ACHN (cell line): ENCODE measurements at regions not wholly inside any gene's neighbourhood (a gene's known extent, or its start where the extent isn't known, plus 50 kb on each side); places are given as distances from the start of the nearest gene placed in this dataset.

ENCODE experiments used
- DNase-seq: peaks from one replicate; pipeline ENCODE4 v3.0.0-alpha.2; 2015
- in situ Hi-C: cut with HindIII; loops from 2 replicates; pipeline ENCODE4 v1.10.0; 2017; ENCODE audit warnings: low sequenced_read_pairs, low pct_ligation_motif_present, low pct_unique_long_range_greater_than_20kb

DNA sequence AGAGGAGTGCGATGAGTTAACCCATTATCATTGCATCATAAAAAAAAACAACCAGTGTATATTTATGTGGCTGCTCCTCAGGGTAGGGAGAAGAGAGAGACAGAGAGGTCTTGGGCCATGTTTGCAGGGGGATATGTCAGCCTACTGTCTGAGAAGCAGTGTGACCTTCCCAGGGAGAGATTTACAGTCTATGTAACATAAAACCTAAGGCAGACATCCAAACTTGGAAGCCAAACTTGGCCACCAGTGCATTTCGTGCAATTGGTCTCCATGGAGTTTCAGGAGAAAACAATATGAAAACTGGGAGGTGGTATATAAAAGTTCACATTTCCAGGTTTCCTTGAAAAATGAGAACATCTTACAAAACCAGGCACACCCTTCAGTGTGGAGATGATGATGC is 85.9 kb upstream of the CXCL12 start:
- in situ Hi-C loops, result no loop called here
- DNase-seq, result no peak

- DNase-seq, result no peak
- in situ Hi-C loops, result no loop called here
Observed at GRCh38 chr10:44471410-44471809, 86.5 kb upstream of the CXCL12 start.

- in situ Hi-C loops, result no loop called here
- no peak for DNase-seq
Observed at GRCh38 chr10:44473146-44473545, 88.2 kb upstream of the CXCL12 start.

- no peak for DNase-seq
- in situ Hi-C loops, result no loop called here
Observed at GRCh38 chr10:44476409-44477045, 91.6 kb upstream of the CXCL12 start.

DNA sequence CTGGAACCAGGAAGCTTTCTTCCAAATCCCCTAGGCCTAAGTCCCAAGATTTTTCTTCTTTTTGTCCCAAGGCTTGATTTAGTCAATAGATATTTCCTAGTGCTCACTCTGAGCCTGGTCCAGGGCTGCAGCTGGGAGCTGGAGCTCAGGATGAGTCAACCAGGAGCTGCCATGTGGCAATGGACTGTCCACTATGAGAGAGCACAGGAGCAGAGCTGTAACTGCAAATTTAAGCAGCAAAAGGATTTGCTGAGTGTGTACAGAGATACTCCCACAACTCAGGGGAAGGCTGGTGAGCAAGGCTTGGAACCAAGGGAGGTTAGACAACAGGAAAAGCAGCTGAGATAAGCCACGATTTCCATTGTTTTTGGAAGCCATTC is 92.1 kb upstream of the CXCL12 start:
- DNase-seq, result no peak
- in situ Hi-C loops, result no loop called here

DNA sequence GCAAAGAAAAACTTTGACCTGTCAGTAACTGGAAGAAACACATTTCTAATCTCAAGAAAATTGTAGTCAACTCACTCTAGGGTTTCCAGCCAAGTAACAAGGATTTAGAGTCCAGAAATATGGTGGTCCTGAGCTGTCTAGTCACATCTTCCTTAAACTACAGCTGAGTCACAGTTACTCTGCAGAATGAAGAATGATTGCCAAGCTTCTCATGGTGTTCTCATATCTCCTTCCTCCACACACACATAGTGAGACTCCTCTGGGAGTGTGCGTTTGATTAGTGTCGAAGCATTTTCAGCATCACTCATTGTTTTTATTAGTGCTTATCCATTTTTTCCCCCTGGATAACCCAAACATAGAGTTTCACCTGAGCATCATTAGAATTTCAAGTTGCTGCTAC is 93.1 kb upstream of the CXCL12 start:
- no peak for DNase-seq
- in situ Hi-C loops, result no loop called here

GRCh38 chr10:44478876-44479705 is 94.2 kb upstream of the CXCL12 start:
- DNase-seq, result no peak
- in situ Hi-C loops, result no loop called here

- in situ Hi-C loops, result no loop called here
Observed at GRCh38 chr10:44492678-44493077, 107.8 kb upstream of the CXCL12 start.

DNA sequence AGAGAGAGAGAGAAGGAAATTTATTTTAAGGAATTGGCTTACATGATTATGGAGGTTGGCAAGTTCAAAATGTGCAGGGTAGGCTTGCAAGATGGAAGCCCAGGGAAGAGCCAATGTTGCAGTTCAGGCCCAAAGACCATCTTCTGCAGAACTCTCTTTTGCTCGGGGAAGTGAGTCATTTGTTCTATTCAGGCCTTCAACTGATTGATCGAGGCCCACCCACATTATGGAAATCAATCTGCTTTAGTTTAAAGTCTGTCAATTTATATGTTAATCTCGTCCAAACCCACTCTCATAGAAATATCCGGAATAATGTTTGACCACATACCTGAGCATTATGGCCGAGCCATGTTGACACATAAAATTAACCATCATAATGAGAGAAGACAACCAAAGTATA is 113.3 kb upstream of the CXCL12 start:
- DNase-seq, result no peak
- in situ Hi-C loops, result no loop called here

More at GRCh38 chr10:44492678-44493077, 107.8 kb upstream of the CXCL12 start:
- DNase-seq, result no peak

GRCh38 chr10:44500451-44500850 is 115.6 kb upstream of the CXCL12 start:
- in situ Hi-C loops, result no loop called here
- no peak for DNase-seq

GRCh38 chr10:44506386-44506785 is 121.5 kb upstream of the CXCL12 start:
- in situ Hi-C loops, result no loop called here
- no peak for DNase-seq

- in situ Hi-C loops, result no loop called here
Observed at GRCh38 chr10:44510379-44511115, 125.7 kb upstream of the CXCL12 start.

GRCh38 chr10:44511166-44511565 is 126.3 kb upstream of the CXCL12 start:
- no peak for DNase-seq
- in situ Hi-C loops, result no loop called here

More at GRCh38 chr10:44510379-44511115, 125.7 kb upstream of the CXCL12 start:
- DNase-seq, result no peak

GRCh38 chr10:44511601-44512000 is 126.7 kb upstream of the CXCL12 start:
- no peak for DNase-seq
- in situ Hi-C loops, result no loop called here

DNA sequence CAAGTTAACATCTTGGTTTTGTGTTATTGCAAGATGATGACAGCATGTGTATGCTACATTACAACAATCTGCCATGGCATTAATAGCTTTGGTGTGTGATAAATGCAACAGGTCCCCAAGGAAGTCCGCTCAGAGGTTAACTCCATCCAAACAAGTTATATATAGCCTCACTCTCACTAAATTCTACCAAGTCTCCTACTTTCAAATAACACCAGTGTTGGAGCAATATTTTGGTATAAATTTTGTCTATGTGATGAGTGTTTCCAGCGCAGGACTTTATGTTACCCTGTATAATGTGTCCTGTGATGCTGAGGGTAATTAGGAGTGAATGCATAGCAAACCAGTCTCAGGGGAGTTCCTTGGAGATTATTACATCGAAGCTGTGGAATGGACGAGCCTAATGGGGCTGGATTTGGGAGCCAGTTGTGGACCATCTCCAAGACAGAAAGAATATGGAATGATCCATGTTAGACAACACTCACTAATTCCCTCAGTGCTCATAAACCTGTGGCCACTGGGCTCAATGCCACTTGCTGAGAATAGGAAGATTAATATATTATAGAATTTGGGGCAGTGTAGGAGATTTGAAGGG is 127.6 kb upstream of the CXCL12 start:
- in situ Hi-C loops, result no loop called here

DNA sequence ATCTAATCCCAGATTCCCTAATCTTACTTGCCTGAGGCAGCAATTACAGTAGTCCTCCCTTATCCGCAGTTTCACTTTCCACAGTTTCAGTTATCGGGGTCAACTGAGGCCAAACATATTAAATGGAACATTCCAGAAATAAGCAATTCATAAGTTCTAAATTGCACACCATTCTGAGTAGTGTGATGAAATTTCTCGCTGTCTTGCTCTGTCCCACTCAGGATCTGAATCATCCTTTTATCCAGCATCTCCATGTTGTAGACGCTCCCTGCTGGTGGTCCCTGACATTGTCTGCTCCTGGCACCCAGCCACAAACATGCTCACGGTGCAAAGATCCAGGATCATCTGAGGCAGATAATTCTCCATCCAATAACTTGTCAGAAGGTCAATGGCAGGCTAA is 128.7 kb upstream of the CXCL12 start:
- in situ Hi-C loops, result no loop called here
- no peak for DNase-seq

More for the DNA sequence above, 127.6 kb upstream of the CXCL12 start:
- DNase-seq, result no peak

GRCh38 chr10:44516891-44517290 is 132.0 kb upstream of the CXCL12 start:
- DNase-seq, result no peak
- in situ Hi-C loops, result no loop called here

GRCh38 chr10:44517635-44518034 is 132.7 kb upstream of the CXCL12 start:
- in situ Hi-C loops, result no loop called here
- peak; percentile 5 for DNase-seq

- in situ Hi-C loops, result no loop called here
- DNase-seq, result no peak
Observed at GRCh38 chr10:44519361-44519760, 134.5 kb upstream of the CXCL12 start.
